Liver (tissue), 8 donors: ENCODE measurements at regions not wholly inside any gene's neighbourhood (a gene's known extent, or its start where the extent isn't known, plus 50 kb on each side); places are given as distances from the start of the nearest gene placed in this dataset.
"Not testable (repeated sequence)": the region's sequence is repeated elsewhere in the genome, so short reads cannot be mapped to it uniquely, and the experiment has no call there.

Experiments
- DNase-seq: peaks from one replicate; pipeline ENCODE4 v3.0.0-alpha.2; 2017; ENCODE audit warnings: low spot score
- H3K27ac ChIP-seq, 2 donors: one replicate each; pipeline ENCODE4 v1.7.0; 2013; ENCODE audit warnings: inconsistent platforms in 2 of 2, low read length in 2 of 2, control low read depth in 1 of 2, low read depth in 1 of 2, mild to moderate bottlenecking in 1 of 2
- H3K27me3 ChIP-seq, 4 donors: one replicate each; pipeline versions ENCODE4 v1.6.1 to v1.7.0; 2013; ENCODE audit warnings: low read length in 3 of 4, inconsistent platforms in 1 of 4, mild to moderate bottlenecking in 1 of 4, moderate library complexity in 1 of 4; ENCODE audit not compliant: control insufficient read depth in 4 of 4, insufficient read depth in 4 of 4
- H3K36me3 ChIP-seq, 4 donors: one replicate each; pipeline versions ENCODE4 v1.6.1 to v1.7.0; 2013; ENCODE audit warnings: low read length in 3 of 4, mild to moderate bottlenecking in 3 of 4, low read depth in 1 of 4, moderate library complexity in 1 of 4; ENCODE audit not compliant: control insufficient read depth in 4 of 4, insufficient read depth in 3 of 4
- H3K4me1 ChIP-seq, 4 donors: one replicate each; pipeline versions ENCODE4 v1.6.1 to v1.7.0; 2013; ENCODE audit warnings: low read length in 3 of 4, mild to moderate bottlenecking in 3 of 4, moderate library complexity in 1 of 4; ENCODE audit not compliant: control insufficient read depth in 4 of 4, insufficient read depth in 4 of 4
- H3K4me3 ChIP-seq, 3 donors: one replicate each; pipeline versions ENCODE4 v1.6.1 to v1.7.0; 2013; ENCODE audit warnings: low read length in 3 of 3, control low read depth in 1 of 3, low read depth in 1 of 3, mild to moderate bottlenecking in 1 of 3
- H3K9ac ChIP-seq, 2 donors: one replicate each; pipeline ENCODE4 v1.7.0; 2013; ENCODE audit warnings: low read length in 2 of 2, mild to moderate bottlenecking in 2 of 2, moderate library complexity in 2 of 2, control low read depth in 1 of 2, low read depth in 1 of 2
- H3K9me3 ChIP-seq, 4 donors: one replicate each; pipeline versions ENCODE4 v1.6.1 to v1.7.0; 2013; ENCODE audit warnings: low read length in 3 of 4; ENCODE audit not compliant: control insufficient read depth in 4 of 4
- ATF3 ChIP-seq: IDR thresholded peaks from 2 replicates; pipeline ENCODE4 v1.6.1; 2016; ENCODE audit warnings: antibody characterized with exemption
- CTCF ChIP-seq: fragments of 150-350 bp; IDR thresholded peaks from 2 replicates; pipeline ENCODE4 v1.5.1; 2017; ENCODE audit warnings: improper control_type of control experiment, low read depth, low read length; ENCODE audit not compliant: missing input control
- EGR1 ChIP-seq, 2 donors: IDR thresholded peaks; 2 replicates each; pipeline ENCODE4 v1.6.1; 2016 to 2018; ENCODE audit warnings: antibody characterized with exemption in 2 of 2, low read depth in 2 of 2
- FOXA1 ChIP-seq: IDR thresholded peaks from 2 replicates; pipeline ENCODE4 v1.6.1; 2016; ENCODE audit warnings: antibody characterized with exemption
- FOXA2 ChIP-seq: IDR thresholded peaks from 2 replicates; pipeline ENCODE4 v1.6.1; 2016; ENCODE audit warnings: antibody characterized with exemption
- GABPA ChIP-seq, 2 donors: IDR thresholded peaks in 1 of 2; conservative IDR thresholded peaks in 1 of 2; 2 replicates each; pipeline ENCODE4 v1.6.1; 2016; ENCODE audit warnings: antibody characterized with exemption in 2 of 2, mild to moderate bottlenecking in 1 of 2, moderate library complexity in 1 of 2
- HNF4A ChIP-seq, 2 donors: conservative IDR thresholded peaks; 2 replicates each; pipeline ENCODE4 v1.6.1; 2016; ENCODE audit warnings: antibody characterized with exemption in 2 of 2, mild to moderate bottlenecking in 2 of 2
- HNF4G ChIP-seq: IDR thresholded peaks from 2 replicates; pipeline ENCODE4 v1.6.1; 2016; ENCODE audit warnings: antibody characterized with exemption
- JUND ChIP-seq, 2 donors: IDR thresholded peaks; 2 replicates each; pipeline ENCODE4 v1.6.1; 2016; ENCODE audit warnings: antibody characterized with exemption in 2 of 2
- MAX ChIP-seq: IDR thresholded peaks from 2 replicates; pipeline ENCODE4 v1.6.1; 2016; ENCODE audit warnings: antibody characterized with exemption
- NR2F2 ChIP-seq: IDR thresholded peaks from 2 replicates; pipeline ENCODE4 v1.6.1; 2016; ENCODE audit warnings: antibody characterized with exemption
- RAD21 ChIP-seq, 2 donors: IDR thresholded peaks; 2 replicates each; pipeline ENCODE4 v1.6.1; 2016; ENCODE audit warnings: antibody characterized with exemption in 2 of 2, mild to moderate bottlenecking in 2 of 2
- REST ChIP-seq: IDR thresholded peaks from 2 replicates; pipeline ENCODE4 v1.6.1; 2016; ENCODE audit warnings: antibody characterized with exemption, mild to moderate bottlenecking
- RXRA ChIP-seq, 2 donors: IDR thresholded peaks; 2 replicates each; pipeline ENCODE4 v1.6.1; 2017 to 2018; ENCODE audit warnings: antibody characterized with exemption in 2 of 2, mild to moderate bottlenecking in 1 of 2
- SP1 ChIP-seq: IDR thresholded peaks from 2 replicates; pipeline ENCODE4 v1.6.1; 2018; ENCODE audit warnings: antibody characterized with exemption, mild to moderate bottlenecking
- TAF1 ChIP-seq: conservative IDR thresholded peaks from 2 replicates; pipeline ENCODE4 v1.6.1; 2016; ENCODE audit warnings: antibody characterized with exemption, mild to moderate bottlenecking
- YY1 ChIP-seq: IDR thresholded peaks from 2 replicates; pipeline ENCODE4 v1.6.1; 2016; ENCODE audit warnings: antibody characterized with exemption, mild to moderate bottlenecking
- ZBTB33 ChIP-seq: IDR thresholded peaks from 2 replicates; pipeline ENCODE4 v1.6.1; 2016; ENCODE audit warnings: antibody characterized with exemption
- WGBS: extraction: QIAGEN DNeasy Blood & Tissue Kit; methylation state at CpG from one replicate; pipeline ENCODE4 v1.1.7; 2013; 5-methylcytosine and 5-hydroxymethylcytosine counted together
- donor health status: healthy.
- donor health status: healthy.
- donor health status: healthy.
- donor health status: healthy.
- donor health status: healthy.

- TF ChIP-seq REST (no peak), EGR1 (IDR thresholded peaks at IDR 0.05; ENCODE audit: low read depth in 2 of 2) (no peak), SP1 (no peak), GABPA (IDR thresholded peaks at IDR 0.05 in 1 of 2, conservative IDR thresholded peaks at IDR 0.05 in 1 of 2) (no peak)
Measured at GRCh38 chr1:213539464-213539863, 448.3 kb upstream of the PROX1 start (continued).

- Histone ChIP-seq H3K4me1 (no peaks in the 10 kb centered on the region), H3K9me3 (no peaks in the 10 kb centered on the region), H3K9ac (no peak overlapping the region), H3K27ac (no peak overlapping the region), H3K36me3 (no peaks in the 10 kb centered on the region), H3K4me3 (no peak overlapping the region), H3K27me3 (no peaks in the 10 kb centered on the region)
- TF ChIP-seq ATF3 (no peak), JUND (IDR thresholded peaks at IDR 0.05) (no peak), REST (no peak), GABPA (IDR thresholded peaks at IDR 0.05 in 1 of 2, conservative IDR thresholded peaks at IDR 0.05 in 1 of 2) (no peak), CTCF (no peak), RXRA (IDR thresholded peaks at IDR 0.05) (no peak), SP1 (no peak), YY1 (no peak), EGR1 (IDR thresholded peaks at IDR 0.05; ENCODE audit: low read depth in 2 of 2) (no peak), MAX (no peak), ZBTB33 (no peak), RAD21 (IDR thresholded peaks at IDR 0.05) (no peak), HNF4A (conservative IDR thresholded peaks at IDR 0.05) (no peak), NR2F2 (no peak), TAF1 (no peak), FOXA1 (no peak), FOXA2 (no peak), HNF4G (no peak)
- no peak for DNase-seq
- WGBS = 73% methylated on average over 1 of the region's 1 CpG
Measured at GRCh38 chr1:213541641-213542040, 446.1 kb upstream of the PROX1 start.

- not testable (repeated sequence) for H3K4me3 ChIP-seq, H3K9ac ChIP-seq, H3K36me3 ChIP-seq, DNase-seq, H3K27ac ChIP-seq, H3K27me3 ChIP-seq, H3K9me3 ChIP-seq, H3K4me1 ChIP-seq
- WGBS = 97% methylated on average over 4 of the region's 4 CpGs
Measured at GRCh38 chr1:213545181-213545580, 442.6 kb upstream of the PROX1 start.
